HPDE6-E6E7 (cell line): ENCODE measurements at regions not wholly inside any gene's neighbourhood (a gene's known extent, or its start where the extent isn't known, plus 50 kb on each side); places are given as distances from the start of the nearest gene placed in this dataset.

Source experiments
- DNase-seq: peaks from one replicate; pipeline ENCODE4 v3.0.0; 2011; ENCODE audit warnings: missing footprints; ENCODE audit errors: extremely low spot score

DNA sequence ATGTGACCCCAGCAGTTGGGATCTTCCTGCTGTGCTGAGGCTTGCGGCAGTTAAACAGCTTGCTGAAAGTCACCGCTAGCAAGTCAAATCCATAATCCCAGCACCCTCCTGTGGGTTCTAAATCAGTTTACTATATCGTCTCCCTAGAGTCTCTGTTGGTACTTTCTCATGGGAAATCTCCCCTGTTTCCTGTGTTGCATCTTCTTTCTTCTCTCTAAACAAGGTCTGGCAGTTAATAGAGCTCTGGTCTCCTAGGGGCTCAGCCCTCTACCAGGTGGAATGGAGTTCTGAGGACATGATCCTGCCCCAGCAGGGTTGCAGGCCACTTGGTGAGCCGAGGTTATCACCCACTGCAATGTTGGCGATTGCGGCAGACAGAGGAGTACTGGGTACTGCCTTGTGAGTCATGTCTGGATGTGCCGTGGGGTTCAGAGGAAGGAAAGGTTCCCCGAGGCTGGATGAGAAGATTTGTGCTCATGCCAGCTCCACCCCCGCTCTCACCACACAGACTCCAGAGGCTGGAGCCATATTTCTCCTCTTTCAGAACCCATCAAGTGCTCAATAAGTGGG lies 59.4 kb upstream of the SIX2 start:
- peak; percentile 43 for DNase-seq

DNA sequence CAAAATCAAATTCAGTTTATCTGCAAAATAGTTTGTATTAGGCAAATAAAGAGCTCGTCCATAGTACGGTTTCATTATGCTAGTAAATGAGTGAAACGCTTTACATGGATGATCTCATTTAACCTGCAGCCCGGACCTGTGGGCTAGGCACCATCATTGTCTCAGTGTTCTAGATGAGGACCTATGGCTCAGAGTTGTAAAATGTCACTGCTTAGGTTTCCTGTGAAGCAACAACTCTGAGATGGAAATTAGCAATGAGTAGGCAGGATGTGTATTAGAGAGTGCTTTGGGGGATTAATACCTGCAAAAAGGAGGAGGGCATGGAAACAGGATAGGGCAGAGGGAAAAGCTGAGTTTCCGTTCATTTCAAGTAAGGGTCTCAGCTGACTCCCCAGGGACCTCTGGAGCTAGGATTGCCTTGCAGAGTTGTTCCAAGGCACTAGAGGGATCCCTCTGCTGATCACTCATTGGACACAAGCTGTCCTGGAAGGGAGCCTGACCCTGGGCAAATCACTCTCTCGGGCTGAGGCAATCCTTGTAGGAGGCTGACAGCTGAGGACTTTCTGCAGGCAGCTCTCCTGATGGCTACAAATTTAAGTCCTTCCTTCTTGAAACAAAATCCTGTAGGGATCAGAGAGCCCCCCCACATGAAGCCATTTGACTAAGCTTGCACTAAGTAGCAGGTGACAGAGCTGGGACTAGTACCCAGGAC lies 58.8 kb upstream of the SIX2 start:
- no peak for DNase-seq
